AG09319 (cell line): ENCODE measurements at regions not wholly inside any gene's neighbourhood (a gene's known extent, or its start where the extent isn't known, plus 50 kb on each side); places are given as distances from the start of the nearest gene placed in this dataset.

Experiments
- DNase-seq: peaks from one replicate; pipeline ENCODE4 v3.0.0-alpha.2; 2010; ENCODE audit warnings: low read depth; ENCODE audit errors: extremely low read depth
- TF ChIP-seq, protein P1 (sequence below): IDR thresholded peaks from 2 replicates; pipeline ENCODE4 v1.5.1; 2011; ENCODE audit warnings: low read depth, mild to moderate bottlenecking, inconsistent platforms, low read length, moderate library complexity

DNA sequence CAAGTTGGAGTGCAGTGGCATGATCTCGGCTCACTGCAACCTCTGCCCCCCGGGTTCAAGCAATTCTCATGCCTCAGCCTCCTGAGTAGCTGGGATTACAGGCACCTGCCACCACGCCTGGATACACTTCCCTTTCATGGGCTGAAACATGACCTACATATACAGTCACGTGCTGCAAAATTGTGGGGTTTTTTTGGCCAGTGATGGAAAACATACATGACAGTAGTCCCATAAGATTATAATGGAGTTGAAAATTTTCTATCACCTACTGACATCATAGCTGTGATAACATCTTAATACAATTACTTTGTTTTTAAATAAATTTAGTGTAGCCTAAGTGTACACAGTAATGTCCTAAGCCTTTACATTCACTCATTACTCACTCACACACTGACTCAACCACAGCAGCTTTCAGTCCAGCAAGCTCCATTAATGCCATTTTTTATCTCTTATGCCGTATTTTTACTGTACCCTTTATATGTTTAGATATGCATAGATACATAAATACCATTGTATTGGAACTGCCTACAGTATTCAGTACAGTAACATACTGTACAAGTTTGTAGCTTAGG, 79.9 kb upstream of the TMEM196 start:
- TF ChIP-seq, protein P1, sequence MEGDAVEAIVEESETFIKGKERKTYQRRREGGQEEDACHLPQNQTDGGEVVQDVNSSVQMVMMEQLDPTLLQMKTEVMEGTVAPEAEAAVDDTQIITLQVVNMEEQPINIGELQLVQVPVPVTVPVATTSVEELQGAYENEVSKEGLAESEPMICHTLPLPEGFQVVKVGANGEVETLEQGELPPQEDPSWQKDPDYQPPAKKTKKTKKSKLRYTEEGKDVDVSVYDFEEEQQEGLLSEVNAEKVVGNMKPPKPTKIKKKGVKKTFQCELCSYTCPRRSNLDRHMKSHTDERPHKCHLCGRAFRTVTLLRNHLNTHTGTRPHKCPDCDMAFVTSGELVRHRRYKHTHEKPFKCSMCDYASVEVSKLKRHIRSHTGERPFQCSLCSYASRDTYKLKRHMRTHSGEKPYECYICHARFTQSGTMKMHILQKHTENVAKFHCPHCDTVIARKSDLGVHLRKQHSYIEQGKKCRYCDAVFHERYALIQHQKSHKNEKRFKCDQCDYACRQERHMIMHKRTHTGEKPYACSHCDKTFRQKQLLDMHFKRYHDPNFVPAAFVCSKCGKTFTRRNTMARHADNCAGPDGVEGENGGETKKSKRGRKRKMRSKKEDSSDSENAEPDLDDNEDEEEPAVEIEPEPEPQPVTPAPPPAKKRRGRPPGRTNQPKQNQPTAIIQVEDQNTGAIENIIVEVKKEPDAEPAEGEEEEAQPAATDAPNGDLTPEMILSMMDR = no peak
- DNase-seq = no peak

DNA sequence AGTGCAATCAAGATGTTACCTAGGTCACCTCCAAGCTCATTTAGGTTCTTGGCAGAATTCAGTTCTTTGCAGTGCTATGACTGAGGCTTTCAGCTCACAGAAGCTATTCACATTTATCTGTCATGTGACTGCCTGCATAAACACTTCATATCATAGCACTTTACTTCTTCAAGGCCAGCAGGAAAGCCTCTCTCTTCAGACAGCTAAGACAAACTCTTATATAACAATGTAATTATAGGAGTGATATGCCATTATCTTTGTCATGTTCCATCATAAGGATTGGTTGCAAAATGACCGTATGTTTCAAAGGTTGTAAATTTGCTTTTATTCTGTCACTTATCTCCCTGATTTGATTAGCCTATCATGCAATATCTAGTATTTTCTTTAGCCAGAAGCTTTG, 78.8 kb upstream of the TMEM196 start:
- no peak for DNase-seq
- TF ChIP-seq, protein P1 = no peak

DNA sequence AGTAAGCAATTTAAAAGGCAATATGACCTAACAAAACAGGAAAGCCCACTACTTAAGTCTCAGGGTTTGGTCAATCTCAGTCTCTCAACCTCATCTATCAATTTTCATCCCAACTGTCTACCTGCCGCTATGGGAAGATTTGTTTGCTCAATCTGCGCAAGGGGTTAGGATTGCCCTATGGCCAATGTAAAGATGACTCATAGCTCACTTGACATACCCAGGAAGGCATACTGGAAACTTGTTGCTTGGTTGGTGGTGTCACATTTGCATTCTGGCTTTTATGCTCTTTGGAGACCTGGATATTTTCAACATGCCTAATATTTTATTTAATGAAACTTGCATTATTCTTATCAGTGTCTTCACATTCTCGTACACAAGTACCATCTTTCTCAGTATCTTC, 78.1 kb upstream of the TMEM196 start:
- TF ChIP-seq, protein P1 = no peak

DNA sequence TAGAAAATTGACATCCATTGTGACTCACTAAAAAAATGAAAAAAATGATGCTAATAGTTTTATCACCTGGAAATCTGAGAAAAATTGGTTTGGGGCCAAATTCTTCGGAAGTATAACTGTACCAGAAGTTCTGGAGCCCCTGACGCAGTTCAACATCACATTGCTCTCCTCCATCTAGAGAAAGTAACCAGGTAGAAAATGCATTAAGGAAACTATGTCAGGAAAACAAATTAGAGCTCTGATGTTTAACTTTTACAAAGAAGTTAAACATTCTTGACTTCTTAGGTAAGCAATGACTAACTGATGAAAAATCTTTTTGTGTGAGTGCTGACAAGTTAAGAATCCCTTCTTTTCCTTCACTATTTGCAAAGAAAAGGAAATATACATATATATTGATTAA, 61.1 kb upstream of the TMEM196 start:
- DNase-seq = no peak
- TF ChIP-seq, protein P1 = no peak

More for the DNA sequence above, 78.1 kb upstream of the TMEM196 start:
- DNase-seq = no peak

DNA sequence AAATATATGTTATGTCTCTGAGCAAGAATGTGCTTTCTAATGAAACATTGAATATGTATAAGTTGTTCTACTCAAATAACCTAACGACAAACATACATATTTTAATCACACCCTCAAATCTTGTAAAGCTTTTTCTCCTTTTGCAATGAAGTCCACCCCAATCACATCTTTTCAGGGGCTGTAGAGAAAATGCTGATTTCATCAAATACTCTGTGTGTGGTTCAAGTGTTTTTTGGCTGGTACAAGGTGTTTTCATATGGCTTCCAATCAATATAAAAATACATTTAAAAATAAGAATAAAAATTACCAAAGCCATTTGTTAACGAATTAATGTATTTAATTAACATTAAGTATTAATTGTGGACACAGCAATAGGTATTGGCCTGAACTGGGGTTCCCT, 57.2 kb upstream of the TMEM196 start:
- TF ChIP-seq, protein P1 = no peak
- DNase-seq = no peak
